HG03095 (cell line): ENCODE measurements at regions not wholly inside any gene's neighbourhood (a gene's known extent, or its start where the extent isn't known, plus 50 kb on each side); places are given as distances from the start of the nearest gene placed in this dataset.

Experiments
- ATAC-seq: cut with Tn5 transposase; IDR thresholded peaks from one replicate; pipeline ENCODE4 v1.9.1; 2021; ENCODE audit warnings: moderate library complexity; ENCODE audit not compliant: unreplicated experiment

DNA sequence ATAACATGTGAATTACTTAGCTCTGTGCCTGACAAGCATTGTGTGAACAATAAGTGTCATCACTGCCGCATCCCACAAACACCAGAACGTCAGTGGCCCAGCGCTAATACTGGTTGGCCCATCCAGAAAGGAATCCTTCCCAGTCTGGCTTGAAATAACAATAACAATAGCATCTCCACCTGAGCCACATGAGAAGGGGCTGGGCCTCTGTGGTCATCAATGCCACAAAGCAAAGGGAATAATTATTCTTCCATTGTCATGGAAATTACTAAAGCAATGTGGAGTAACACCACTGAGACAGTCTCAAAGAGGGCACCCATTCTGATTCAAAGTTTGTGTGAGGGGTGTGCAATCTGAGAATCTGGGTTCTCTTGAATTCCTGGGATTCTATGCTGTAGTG, 105.7 kb upstream of the INHBA start:
- ATAC-seq, result no peak

DNA sequence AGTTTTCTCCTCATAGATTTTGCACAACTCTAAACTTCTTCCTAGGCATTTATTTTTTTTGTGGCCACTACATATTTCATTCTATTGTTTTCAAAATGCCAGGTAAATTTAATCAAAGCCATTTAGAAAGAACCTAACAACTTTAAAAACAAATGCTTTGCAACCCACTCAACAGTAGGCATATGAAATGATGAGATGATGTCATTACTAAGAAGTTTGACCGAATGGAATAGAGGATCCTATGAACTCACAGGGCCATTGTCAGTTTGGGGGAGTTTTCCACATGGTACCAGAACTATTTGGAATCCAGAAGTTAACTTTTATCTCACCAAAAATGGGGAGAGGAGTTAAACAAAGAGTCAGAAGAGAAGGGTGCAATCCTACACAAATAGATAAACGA, 100.7 kb upstream of the INHBA start:
- ATAC-seq, result no peak

DNA sequence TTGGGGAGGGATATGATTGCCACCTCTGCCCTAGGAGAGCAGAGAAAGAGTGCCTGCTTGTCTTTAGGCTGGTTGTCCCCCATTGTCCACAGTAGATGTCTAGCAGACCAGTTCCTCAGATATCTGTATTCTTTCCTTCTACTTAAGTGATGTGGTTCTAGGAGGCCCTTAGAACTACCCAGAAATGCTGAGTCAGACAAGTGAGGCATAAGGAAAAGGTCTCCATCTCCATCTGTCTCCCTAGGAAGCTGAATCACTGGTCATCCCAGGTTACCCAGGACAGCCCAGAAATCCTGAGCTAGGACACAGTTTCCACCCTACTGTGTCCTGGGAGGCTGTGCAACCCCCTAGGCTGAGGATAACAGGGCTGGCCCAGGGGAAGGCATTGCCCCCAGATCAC, 93.4 kb upstream of the INHBA start:
- ATAC-seq, result no peak

DNA sequence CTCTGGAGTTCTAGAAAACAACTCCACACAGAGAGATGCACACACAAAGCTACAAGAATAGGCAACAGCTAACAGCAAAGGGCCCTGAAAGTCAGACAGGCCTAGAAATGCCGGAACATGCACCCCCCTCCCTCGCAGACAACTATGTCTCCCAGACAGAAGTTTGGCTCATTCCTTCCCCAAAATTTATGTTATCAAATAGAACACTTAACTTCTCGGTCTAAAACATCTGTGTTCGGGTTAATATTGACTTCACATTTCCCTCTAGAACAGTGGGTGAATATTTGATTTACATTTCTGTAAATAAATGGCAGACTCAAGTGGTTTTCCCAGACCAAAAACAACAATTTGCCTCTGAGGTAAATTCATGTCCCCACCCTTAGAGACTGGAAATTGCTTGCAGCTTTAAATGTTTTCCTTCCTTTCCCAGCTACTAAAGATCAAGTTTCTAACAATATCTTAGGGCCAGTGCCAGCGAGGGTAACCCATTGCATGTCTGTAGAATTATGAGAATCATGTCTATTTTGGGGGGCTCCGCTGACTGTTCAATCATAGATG, 92.5 kb upstream of the INHBA start:
- no peak for ATAC-seq

DNA sequence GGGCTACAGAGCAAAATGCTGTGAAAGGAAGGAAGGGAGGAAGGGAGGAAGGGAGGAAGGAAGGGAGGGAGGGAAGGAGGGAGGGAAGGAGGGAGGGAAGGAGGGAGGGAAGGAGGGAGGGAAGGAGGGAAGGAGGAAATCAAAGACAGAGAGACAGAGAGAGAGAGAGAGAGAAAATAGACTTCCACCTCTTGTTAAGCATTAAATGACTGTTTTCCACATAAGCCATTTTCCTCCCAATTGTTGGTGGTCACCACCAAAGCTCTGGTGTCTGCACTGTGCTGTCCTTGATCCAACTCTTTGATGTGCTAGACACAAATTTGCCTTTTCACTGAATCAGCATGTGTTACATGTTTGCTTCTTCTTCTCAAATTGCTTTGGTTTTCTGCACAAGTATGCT, 90.7 kb upstream of the INHBA start:
- ATAC-seq, result no peak

DNA sequence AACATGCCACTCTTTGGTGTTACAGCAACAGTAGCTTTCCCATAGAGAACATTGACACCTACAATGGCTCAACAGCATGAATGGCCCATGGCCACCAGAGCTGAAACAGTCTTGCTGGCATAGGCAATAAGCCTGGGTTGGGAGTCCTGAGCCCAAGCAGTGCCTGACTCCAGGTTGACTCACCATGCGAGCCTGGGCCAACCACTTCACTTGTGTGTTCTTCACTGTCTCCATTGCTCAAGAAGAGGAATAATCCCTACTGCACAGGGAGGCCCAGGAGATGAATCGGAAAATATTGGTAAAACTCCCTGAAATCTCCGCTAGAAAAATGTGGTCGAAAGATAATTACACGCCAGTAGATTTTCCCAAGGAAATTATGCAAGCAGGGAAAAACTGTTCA, 89.2 kb upstream of the INHBA start:
- no peak for ATAC-seq

DNA sequence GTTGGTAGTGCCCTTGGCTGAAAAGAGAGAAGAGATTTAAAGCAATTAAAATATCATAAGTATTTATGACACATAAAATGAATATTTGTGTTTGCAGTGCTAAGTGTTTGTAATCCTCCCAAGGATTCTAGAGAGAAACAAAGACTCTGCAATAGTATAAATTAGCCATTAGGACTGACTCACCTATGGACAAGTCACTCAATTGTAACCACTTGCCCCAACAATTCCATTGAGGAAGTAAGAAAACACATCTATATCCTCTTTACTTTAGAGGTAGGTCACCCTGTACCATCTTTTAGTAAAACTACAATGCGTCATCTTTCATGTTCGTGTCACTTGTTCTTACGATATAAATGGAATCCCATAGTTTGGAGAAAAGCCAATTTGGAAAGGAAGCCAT, 85.7 kb upstream of the INHBA start:
- ATAC-seq, result no peak

DNA sequence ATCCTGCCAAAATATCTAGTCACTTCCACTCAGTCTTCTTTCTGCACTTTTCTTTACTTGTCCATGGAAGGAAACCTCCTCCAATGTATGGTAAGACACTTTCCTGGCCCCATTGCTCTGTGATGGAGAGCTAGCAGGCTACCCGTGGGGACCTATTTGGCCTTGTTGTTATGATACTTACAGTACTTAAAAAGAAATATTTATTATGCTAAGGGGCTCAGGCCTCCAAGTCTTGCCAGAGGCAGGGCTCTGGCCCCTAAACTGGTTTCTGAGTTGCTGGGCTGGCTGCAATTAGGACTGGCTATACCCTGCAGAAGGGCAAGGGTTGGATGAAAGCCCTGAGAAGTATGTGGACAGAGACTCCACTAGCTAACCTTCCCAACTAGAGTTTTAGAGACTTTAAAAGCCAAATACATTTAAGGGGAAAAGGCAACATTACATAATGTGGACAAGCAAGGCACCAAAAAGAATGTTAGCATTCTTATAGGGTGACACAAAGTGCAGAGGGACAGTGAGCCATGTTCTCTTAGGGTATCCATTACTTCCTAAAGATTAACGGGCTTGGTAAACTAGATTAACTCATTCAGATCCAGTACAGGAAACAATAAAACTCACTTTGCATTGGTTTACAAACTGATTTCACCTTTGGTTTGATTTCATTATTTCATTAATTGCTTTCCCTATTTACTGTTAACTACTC, 84.9 kb upstream of the INHBA start:
- no peak for ATAC-seq

DNA sequence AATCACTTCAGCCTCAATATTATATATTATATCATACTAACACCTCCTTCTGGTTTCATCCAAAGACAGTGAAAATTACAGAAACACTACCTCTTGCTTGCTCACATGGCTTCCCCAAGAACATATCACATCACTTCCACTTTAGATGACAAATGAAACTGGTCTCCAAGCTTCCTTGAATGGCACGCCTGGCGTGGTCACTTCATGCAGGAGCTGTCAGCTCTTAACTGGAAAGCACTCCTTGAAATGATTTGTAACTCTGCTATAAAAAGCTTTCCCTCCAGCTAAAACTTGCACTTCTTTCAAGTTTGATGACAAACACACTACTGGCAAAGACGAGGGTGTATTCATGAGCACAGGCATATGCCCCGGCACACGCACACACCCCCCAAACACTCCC, 84.1 kb upstream of the INHBA start:
- no peak for ATAC-seq

DNA sequence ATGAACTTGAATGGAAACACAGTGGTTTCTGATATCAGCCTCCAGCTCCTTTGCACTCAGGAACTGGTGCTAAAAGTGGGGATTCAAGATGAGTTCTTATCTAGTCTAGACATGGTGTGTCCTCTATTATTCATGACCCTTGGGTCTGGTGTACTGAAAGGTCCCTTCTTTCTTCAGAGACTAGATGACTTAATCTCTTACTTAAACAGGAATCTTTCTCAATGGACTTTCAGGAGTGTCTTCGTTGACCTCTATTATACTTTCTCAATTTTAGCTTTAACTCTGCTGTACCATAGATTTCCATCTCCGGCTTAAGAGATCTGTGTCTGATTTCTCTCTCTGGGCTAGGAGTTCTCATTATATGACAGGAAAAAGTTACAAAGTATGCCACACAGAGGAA, 83.5 kb upstream of the INHBA start:
- no peak for ATAC-seq

DNA sequence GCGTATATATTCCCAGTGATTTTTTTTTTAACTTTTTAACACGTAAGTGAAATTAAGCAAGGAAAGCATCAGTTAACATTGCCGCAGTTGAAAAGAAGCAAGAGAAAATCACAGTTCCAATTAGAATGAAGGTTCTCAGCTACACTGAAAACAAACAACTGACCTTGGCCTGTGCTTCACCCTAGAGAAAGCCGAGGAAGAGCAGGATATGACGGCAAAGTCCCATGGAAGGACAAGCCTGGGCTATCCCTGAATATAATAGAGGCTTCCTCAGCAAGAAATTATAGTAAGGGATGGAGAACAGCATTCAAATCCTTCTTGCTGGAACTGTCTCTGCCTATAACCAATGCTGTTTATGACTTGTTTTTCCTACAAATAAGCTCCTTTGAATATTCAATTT, 83.0 kb upstream of the INHBA start:
- ATAC-seq, result no peak

DNA sequence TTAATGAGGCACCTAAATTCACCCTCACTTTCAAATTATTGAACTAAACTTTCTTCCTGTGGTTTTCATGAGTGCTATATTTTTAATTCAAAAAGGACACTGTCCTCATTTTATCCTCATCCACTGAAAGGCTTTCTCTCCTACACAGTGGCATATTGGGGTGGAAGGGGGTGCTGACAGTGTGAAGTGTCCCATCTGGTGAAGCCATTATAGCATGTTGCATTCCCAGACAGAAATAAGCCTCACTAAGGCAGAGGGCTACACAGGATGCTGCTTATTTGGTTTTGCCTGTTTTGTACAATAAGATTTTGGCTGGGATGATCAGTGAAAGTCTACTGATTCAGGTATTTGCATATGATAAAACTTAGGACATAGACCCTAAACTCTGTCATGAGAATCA, 82.4 kb upstream of the INHBA start:
- no peak for ATAC-seq

DNA sequence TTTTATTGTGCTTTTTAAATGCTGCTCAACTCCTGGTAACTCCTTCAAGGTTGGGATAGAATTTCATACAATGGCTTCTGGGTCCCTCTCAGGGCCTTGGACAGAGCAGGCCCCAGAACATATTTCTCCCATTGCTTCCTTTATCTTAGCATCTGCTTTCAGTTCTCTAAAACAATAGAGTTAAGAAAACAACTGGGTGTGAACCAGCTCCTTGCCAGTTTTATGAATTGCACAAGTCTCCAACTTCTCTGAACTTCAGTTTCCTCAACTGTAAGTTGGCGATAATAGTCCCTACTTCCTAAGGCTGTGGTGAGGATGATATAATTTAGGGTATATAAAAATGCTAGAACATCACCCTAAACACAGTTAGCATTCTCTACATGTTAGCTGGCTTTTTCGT, 77.0 kb upstream of the INHBA start:
- ATAC-seq, result no peak

DNA sequence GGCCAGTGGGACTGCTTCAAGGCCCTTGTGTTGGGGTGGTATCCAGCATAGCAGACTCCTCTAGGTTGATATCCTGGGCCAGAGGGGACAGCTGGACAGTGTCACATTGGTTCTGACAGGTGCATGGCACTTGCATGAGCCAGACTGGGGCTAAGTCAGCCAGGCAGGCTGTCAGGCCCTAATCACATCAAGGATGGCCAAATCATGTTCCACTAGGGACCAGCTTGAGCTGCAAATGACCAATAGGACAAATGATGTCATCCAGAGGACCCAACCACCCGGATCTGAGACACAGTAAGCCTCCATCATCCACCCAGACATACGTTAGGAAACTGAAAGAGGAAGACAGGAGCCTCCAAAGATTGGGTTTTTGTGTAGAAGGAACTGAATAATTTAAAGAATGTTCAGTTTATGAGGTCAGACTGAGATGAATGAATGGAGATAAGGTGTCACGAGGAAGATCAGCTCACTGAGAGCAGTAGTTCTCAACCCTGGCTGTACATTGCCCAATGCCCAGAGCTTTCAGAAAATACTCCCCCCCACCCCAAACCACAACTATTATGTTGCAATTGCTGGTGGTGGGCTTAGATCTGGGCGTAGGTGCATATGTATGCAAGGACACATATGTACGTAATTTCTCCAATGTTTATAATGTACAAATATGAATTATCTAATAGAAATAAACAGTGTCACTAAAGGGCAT, 75.2 kb upstream of the INHBA start:
- no peak for ATAC-seq

DNA sequence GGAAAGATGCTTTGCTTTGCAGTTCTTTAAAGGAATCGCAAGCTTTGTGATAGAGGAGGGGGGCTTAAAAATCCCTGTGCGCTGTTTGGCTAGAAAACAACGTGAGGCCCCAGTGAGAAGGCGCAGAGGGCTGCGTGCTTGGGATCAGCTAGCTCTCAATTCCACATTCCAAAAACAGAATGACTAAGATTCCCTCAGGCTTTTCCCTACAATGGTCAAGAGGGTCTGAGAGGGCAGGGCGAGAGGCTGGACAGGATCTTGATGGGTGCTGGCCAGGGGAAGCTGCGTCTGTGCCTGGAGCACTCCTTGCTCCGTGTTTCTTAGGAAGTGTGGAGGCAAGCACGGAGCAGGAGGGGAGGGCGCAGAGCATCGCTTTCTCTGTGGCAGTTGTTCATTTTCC, 72.1 kb upstream of the INHBA start:
- no peak for ATAC-seq

DNA sequence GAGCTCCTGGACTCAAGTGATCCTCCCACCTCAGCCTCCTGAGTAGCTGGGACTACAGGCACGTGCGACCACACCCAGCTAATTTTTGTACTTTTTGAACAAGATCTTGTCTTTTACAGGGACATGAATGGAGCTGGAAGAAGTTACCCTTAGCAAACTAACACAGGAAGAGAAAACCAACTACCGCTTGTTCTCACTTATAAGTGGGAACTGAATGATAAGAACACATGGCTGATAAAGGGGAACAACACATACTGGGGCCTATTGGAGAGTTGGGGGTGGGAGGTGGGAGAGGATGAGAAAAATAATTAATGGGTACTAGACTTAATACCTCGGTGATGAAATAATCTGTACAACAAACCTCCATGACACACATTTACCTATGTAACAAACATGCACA, 70.9 kb upstream of the INHBA start:
- no peak for ATAC-seq

DNA sequence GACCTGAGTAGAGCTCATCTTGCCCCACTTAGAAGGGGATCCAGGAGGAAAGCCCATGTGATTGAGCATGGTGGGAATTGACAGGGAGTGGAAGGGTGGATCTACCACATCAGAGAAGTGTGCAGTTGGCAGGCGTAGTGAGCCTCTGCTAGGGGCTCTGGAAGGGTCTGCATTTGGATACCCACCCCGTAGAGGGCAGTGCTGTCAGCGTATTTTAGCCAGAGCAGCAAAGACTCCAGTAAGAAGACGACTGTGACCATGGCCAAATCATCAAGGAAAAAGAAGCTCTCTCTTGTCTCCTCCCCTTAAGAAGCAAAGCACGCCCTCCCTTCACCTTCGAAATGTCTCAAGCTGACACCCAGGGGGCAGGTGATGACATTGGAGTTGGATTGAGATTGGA, 68.8 kb upstream of the INHBA start:
- ATAC-seq, result no peak

DNA sequence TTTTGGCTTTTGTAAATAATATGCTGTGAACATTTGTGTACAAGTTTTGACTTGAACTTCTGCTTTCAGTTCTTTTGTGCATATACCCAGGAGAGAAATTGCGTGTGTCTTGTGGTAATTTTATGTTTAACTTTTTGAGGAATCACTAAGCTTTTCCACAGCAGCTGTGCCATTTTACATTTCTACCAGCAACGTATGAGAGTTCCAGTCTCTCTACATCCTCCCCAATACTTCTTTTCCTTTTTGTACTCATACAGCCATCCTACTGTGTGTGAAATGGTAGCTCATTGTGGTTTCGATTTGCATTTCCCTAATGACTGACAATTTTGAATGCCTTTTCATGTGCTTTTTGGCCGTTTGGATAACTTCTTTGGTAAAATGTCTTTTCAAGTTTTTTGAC, 66.3 kb upstream of the INHBA start:
- no peak for ATAC-seq

DNA sequence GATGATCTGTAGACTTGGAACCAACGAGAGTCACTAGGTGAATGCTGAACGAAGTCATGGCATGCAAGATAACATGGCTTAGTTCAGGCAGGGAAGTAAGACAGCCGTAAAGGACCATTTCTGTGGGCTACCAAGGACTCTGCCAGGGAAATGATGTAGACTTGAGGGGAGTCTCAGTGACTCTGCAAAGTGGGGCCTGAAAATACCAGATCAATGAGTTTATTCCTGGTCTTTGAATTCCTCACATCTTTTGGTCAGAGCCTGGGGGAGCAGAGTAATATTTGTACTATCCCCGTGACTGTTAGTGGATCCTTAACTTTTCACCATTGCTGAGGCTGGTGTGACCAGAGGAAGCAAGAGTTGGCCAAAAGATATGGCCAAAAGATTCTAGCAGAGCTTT, 60.7 kb upstream of the INHBA start:
- ATAC-seq, result no peak

DNA sequence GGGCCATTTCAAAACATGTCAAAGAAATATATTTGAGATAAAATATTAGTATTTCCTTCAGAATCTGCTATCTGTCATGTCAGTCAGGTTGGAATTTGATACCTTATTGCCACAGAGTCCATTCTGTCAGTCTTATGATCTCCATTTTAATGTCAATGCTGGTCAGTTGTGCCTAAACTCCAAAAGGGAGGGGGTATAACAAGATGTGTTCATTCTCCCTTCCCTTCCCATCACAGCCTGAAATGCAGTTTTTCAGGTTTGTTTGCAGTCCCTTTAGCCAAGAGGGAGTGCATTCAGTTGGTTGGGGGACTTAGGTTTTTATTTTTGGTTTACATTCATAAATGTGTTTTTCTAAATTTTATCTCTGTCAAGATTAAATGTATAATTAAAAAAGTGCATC, 59.8 kb upstream of the INHBA start:
- no peak for ATAC-seq

DNA sequence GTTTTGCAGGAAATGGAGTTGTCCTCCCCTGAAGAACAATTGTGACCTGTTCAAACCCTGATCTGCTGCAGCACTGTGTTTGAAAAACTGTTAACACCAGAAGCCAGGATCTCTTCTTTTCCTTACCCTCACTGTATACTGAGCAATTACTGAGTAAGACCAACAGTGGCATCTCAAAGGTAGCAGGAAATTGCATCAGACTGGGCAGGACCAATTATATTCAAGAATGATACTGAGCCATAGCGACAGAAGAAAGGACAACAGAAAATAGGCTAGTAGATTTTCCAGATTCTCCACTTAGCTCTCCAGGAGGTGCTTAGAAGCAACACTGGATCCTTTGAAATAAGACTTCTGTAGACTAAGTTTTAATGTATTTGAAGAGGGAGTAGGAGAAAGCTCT, 57.4 kb upstream of the INHBA start:
- ATAC-seq, result no peak

DNA sequence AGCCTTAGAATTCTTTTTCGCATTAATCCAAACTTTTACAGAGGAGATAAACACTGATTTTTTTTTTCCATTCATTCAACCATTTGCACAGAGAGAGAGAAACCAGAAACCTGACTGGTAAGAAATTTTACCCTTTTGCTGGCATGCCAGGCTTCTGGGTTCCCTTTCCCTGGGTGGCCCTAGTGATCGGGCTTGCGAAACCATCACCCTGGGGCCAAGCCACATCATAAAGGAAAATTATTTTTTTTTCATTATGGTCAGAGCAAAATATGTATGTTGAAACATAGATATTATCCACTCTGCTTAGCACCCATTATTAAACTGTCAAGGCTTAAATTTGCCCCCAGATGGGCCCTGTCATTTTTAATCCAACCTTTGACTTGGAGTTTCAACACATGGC, 55.4 kb upstream of the INHBA start:
- ATAC-seq, result no peak
